ENCODE measurements at regions not wholly inside any gene's neighbourhood (a gene's known extent, or its start where the extent isn't known, plus 50 kb on each side); places are given as distances from the start of the nearest gene placed in this dataset.

GRCh38 chr21:27450216-27450615, 483.3 kb upstream of the ADAMTS5 start:
- TF ChIP-seq CTCF (IDR thresholded peaks at IDR 0.05) (no peak), POLR2A (IDR thresholded peaks at IDR 0.05) (no peak)
